GM23248 (cell line): ENCODE measurements at regions not wholly inside any gene's neighbourhood (a gene's known extent, or its start where the extent isn't known, plus 50 kb on each side); places are given as distances from the start of the nearest gene placed in this dataset.

Experiments used
- EZH2 ChIP-seq: fragments of 200-600 bp; sonication (generic); IDR thresholded peaks from 2 replicates; pipeline ENCODE4 v1.6.1; 2018; ENCODE audit warnings: antibody characterized with exemption, mild to moderate bottlenecking; ENCODE audit not compliant: insufficient read depth, poor library complexity, severe bottlenecking
- EZH2phosphoT487 ChIP-seq: fragments of 200-600 bp; sonication (generic); IDR thresholded peaks from 2 replicates; pipeline ENCODE4 v1.6.1; 2018; ENCODE audit warnings: antibody characterized with exemption, moderate library complexity, mild to moderate bottlenecking, low read depth; ENCODE audit not compliant: insufficient read depth

GRCh38 chr7:54944179-54944578 lies 74.6 kb upstream of the EGFR start:
- TF ChIP-seq EZH2 (no peak), EZH2phosphoT487 (no peak)
